ENCODE measurements at regions not wholly inside any gene's neighbourhood (a gene's known extent, or its start where the extent isn't known, plus 50 kb on each side); places are given as distances from the start of the nearest gene placed in this dataset.
A peak's percentile ranks its signal among the peaks of the same experiment; 100 is the strongest.

- DNase-seq (ENCODE audit: low spot score): no peak
Observed at GRCh38 chr19:30667227-30667626, 295.0 kb downstream of the ZNF536 start.

GRCh38 chr19:30666301-30666803 is 294.2 kb downstream of the ZNF536 start:
- peak; percentile 94 for TF ChIP-seq CTCF (IDR thresholded peaks at IDR 0.05; ENCODE audit: extremely low read depth, insufficient read depth, missing control alignments)

More at GRCh38 chr19:30667227-30667626, 295.0 kb downstream of the ZNF536 start:
- no peak for TF ChIP-seq CTCF (IDR thresholded peaks at IDR 0.05; ENCODE audit: extremely low read depth, insufficient read depth, missing control alignments)
- in situ Hi-C loops (cut with MboI; ENCODE audit: low pct_unique_long_range_greater_than_20kb, low sequenced_read_pairs, unreplicated experiment): loop anchor here (25.0 kb wide), 1 partner anchor 930 kb away; no protein-coding TSS in a partner anchor

GRCh38 chr19:30665449-30665848 is 293.3 kb downstream of the ZNF536 start:
- DNase-seq (ENCODE audit: low spot score): no peak
- TF ChIP-seq CTCF (IDR thresholded peaks at IDR 0.05; ENCODE audit: extremely low read depth, insufficient read depth, missing control alignments): no peak
- in situ Hi-C loops (cut with MboI; ENCODE audit: low pct_unique_long_range_greater_than_20kb, low sequenced_read_pairs, unreplicated experiment): loop anchor here (25.0 kb wide), 1 partner anchor 928 kb away; no protein-coding TSS in a partner anchor

More at GRCh38 chr19:30666301-30666803, 294.2 kb downstream of the ZNF536 start:
- peak; percentile 60 for DNase-seq (ENCODE audit: low spot score)
- in situ Hi-C loops (cut with MboI; ENCODE audit: low pct_unique_long_range_greater_than_20kb, low sequenced_read_pairs, unreplicated experiment): loop anchor here (25.0 kb wide), 1 partner anchor 929 kb away; no protein-coding TSS in a partner anchor

- in situ Hi-C loops (cut with MboI; ENCODE audit: low pct_unique_long_range_greater_than_20kb, low sequenced_read_pairs, unreplicated experiment): loop anchor here (25.0 kb wide), 1 partner anchor 926 kb away; no protein-coding TSS in a partner anchor
- TF ChIP-seq CTCF (IDR thresholded peaks at IDR 0.05; ENCODE audit: extremely low read depth, insufficient read depth, missing control alignments): no peak
- no peak for DNase-seq (ENCODE audit: low spot score)
Observed at GRCh38 chr19:30663611-30664174, 291.5 kb downstream of the ZNF536 start.

GRCh38 chr19:30662211-30662861 is 290.2 kb downstream of the ZNF536 start:
- TF ChIP-seq CTCF (IDR thresholded peaks at IDR 0.05; ENCODE audit: extremely low read depth, insufficient read depth, missing control alignments): no peak
- in situ Hi-C loops (cut with MboI; ENCODE audit: low pct_unique_long_range_greater_than_20kb, low sequenced_read_pairs, unreplicated experiment): loop anchor here (25.0 kb wide), 1 partner anchor 925 kb away; no protein-coding TSS in a partner anchor
- no peak for DNase-seq (ENCODE audit: low spot score)

DNA sequence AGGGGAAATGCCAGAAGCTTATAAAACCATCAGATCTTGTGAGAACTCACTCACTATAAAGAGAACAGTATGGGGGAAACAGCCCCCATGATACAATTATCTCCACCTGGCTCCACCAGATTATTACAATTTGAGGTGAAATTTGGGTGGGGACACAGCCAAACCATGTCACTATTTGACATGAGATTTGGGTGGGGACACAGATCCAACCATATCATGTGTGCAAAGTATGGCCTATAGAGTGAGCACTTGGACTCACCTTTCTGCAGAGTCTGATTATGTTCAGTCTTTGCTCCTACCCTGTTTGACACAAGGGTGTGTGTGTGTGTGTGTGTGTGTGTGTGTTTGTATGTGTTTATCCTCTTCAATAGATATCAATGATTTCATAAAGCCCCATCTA is 287.5 kb downstream of the ZNF536 start:
- TF ChIP-seq CTCF (IDR thresholded peaks at IDR 0.05; ENCODE audit: extremely low read depth, insufficient read depth, missing control alignments): no peak
- in situ Hi-C loops (cut with MboI; ENCODE audit: low pct_unique_long_range_greater_than_20kb, low sequenced_read_pairs, unreplicated experiment): loop anchor here (25.0 kb wide), 1 partner anchor 922 kb away; no protein-coding TSS in a partner anchor
- DNase-seq (ENCODE audit: low spot score): no peak
